ENCODE measurements at regions not wholly inside any gene's neighbourhood (a gene's known extent, or its start where the extent isn't known, plus 50 kb on each side); places are given as distances from the start of the nearest gene placed in this dataset.

DNA sequence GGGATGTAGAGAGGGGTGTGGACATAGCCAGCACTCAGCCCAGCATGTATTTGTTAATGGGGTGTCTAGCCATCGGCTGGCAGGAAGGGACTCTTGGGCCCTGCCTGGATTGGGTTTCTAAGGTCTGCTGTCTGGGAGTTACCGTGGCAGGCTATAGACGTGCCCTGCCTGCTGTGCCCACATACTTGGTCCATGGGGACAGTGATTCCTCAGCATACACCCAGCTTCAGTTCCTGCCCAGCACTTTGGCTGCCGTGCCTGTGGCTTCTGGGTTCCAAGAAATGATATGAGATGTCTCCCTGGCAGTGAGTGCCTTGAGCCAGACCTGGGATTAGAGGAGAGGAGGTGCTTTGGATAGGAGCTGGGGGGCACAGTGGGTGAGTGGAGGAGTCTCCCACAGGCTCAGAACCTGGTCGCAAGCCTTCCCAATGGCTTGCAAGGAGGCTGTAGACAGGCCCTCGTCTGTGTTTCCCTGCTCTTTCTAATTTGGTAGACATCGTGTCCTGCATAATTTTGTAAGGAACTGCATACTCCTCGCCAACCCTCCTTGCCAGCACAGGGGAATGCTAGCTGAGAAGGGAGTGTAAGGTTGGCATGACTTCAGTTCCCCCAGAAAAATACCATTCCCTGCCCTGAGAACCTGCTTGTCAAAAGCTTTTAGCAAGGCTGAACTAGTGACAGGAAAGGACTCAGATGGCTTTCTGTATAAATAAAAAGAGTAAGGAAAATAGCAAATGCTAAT, 287.9 kb downstream of the ZSWIM6 start:
- DNase-seq: no peak
- no peaks in the 10 kb centered on the region for H3K36me3 ChIP-seq (ENCODE audit: control insufficient read depth in 1 of 2, insufficient read depth in 2 of 2, low read length in 1 of 2)
- no peaks in the 10 kb centered on the region for H3K4me1 ChIP-seq (ENCODE audit: control insufficient read depth in 1 of 2, insufficient read depth in 2 of 2, low read length in 2 of 2)
- H3K9me3 ChIP-seq (ENCODE audit: control insufficient read depth, low read length): no peaks in the 10 kb centered on the region
- 13 to 17% methylated on average over 8 of the region's 8 CpGs for WGBS, 2 donors
- no peaks in the 10 kb centered on the region for H3K27me3 ChIP-seq (ENCODE audit: control insufficient read depth in 1 of 2, insufficient read depth in 2 of 2, low read length in 1 of 2)
- no peak for ATAC-seq (ENCODE audit: low FRiP score)
- intact Hi-C loops (cut with DNase I): loop anchor here (10.0 kb wide), 2 partner anchors 285 to 455 kb away; partner anchors contain the start of genes SMIM15 (in 1 of the 2) and ZSWIM6 (in 1 of the 2)
- H3K4me3 ChIP-seq (ENCODE audit: low read length in 2 of 2): no peak overlapping the region
- peak overlapping the region in 1 of 2 donors; percentile 66 for H3K27ac ChIP-seq (ENCODE audit: low read depth in 1 of 2, low read length in 2 of 2)

DNA sequence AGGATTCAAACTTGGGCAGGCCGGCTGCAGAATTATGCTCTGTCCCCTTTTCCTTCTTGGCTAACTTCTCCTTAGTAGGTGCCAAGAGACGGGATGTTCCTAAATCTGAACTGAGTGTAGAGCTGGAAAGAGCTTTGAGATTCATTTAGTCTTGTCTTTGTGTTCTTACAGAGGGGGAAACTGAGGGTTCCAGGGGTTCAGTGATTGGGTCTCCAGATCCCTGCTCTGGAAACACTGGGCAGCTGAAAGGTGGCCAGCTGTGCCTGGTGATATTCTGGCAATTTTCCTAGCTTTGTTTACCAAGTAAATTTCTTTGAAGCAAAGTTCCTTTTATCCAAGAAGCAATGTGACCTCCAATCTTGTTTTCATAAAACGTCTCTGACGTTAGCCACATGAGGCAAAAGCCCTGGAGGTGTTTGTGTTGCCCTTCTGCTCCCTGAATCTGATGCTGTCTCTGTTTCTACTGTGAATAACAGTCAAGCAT, 288.7 kb downstream of the ZSWIM6 start:
- intact Hi-C loops (cut with DNase I): loop anchor here (10.0 kb wide), 2 partner anchors 286 to 456 kb away; partner anchors contain the start of genes SMIM15 (in 1 of the 2) and ZSWIM6 (in 1 of the 2)
- ATAC-seq (ENCODE audit: low FRiP score): no peak
- 10 to 15% methylated on average over 4 of the region's 4 CpGs for WGBS, 2 donors

GRCh38 chr5:61621202-61621650, 289.2 kb downstream of the ZSWIM6 start:
- Histone ChIP-seq H3K4me3 (ENCODE audit: low read length in 2 of 2) (no peak overlapping the region), H3K27me3 (ENCODE audit: control insufficient read depth in 1 of 2, insufficient read depth in 2 of 2, low read length in 1 of 2) (no peaks in the 10 kb centered on the region), H3K9me3 (ENCODE audit: control insufficient read depth, low read length) (no peaks in the 10 kb centered on the region), H3K4me1 (ENCODE audit: control insufficient read depth in 1 of 2, insufficient read depth in 2 of 2, low read length in 2 of 2) (no peaks in the 10 kb centered on the region), H3K36me3 (ENCODE audit: control insufficient read depth in 1 of 2, insufficient read depth in 2 of 2, low read length in 1 of 2) (no peaks in the 10 kb centered on the region), H3K27ac (ENCODE audit: low read depth in 1 of 2, low read length in 2 of 2) (no peak overlapping the region)
- no peak for DNase-seq
- no peak for ATAC-seq (ENCODE audit: low FRiP score)
- WGBS, 2 donors: 84 to 85% methylated on average over 7 of the region's 7 CpGs
- intact Hi-C loops (cut with DNase I): loop anchor here (10.0 kb wide), 2 partner anchors 286 to 456 kb away; partner anchors contain the start of genes SMIM15 (in 1 of the 2) and ZSWIM6 (in 1 of the 2)

More for the DNA sequence above, 288.7 kb downstream of the ZSWIM6 start:
- H3K27ac ChIP-seq (ENCODE audit: low read depth in 1 of 2, low read length in 2 of 2): no peak overlapping the region
- no peaks in the 10 kb centered on the region for H3K4me1 ChIP-seq (ENCODE audit: control insufficient read depth in 1 of 2, insufficient read depth in 2 of 2, low read length in 2 of 2)
- H3K27me3 ChIP-seq (ENCODE audit: control insufficient read depth in 1 of 2, insufficient read depth in 2 of 2, low read length in 1 of 2): no peaks in the 10 kb centered on the region
- no peaks in the 10 kb centered on the region for H3K36me3 ChIP-seq (ENCODE audit: control insufficient read depth in 1 of 2, insufficient read depth in 2 of 2, low read length in 1 of 2)
- DNase-seq: no peak
- H3K4me3 ChIP-seq (ENCODE audit: low read length in 2 of 2): no peak overlapping the region
- H3K9me3 ChIP-seq (ENCODE audit: control insufficient read depth, low read length): no peaks in the 10 kb centered on the region

DNA sequence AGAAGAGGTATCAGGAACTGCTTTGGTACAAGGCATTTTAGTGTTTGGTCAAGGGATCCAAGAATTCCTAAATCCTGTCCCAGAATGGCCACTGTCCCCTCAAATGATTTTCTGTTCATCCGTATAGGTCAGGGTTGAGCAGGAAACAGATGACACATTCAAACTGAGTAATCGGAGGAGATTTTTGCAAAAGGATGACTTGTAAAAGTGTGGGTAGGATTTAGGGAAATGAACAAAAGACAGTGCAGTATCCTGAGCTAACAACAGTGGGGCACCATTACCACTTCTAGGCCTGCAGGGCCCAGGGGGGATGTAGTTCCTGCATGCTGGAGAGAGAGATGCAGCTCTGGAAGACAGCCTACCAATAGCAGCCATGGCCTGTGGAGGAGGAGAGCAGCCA, 290.1 kb downstream of the ZSWIM6 start:
- 96 to 97% methylated on average over 2 of the region's 2 CpGs for WGBS, 2 donors
- ATAC-seq (ENCODE audit: low FRiP score) (no peak), DNase-seq (no peak)
- Histone ChIP-seq H3K27me3 (ENCODE audit: control insufficient read depth in 1 of 2, insufficient read depth in 2 of 2, low read length in 1 of 2) (no peaks in the 10 kb centered on the region), H3K36me3 (ENCODE audit: control insufficient read depth in 1 of 2, insufficient read depth in 2 of 2, low read length in 1 of 2) (no peaks in the 10 kb centered on the region), H3K4me1 (ENCODE audit: control insufficient read depth in 1 of 2, insufficient read depth in 2 of 2, low read length in 2 of 2) (no peaks in the 10 kb centered on the region), H3K9me3 (ENCODE audit: control insufficient read depth, low read length) (no peaks in the 10 kb centered on the region), H3K4me3 (ENCODE audit: low read length in 2 of 2) (no peak overlapping the region), H3K27ac (ENCODE audit: low read depth in 1 of 2, low read length in 2 of 2) (no peak overlapping the region)
- intact Hi-C loops (cut with DNase I): loop anchor here (10.0 kb wide), 2 partner anchors 287 to 457 kb away; partner anchors contain the start of genes SMIM15 (in 1 of the 2) and ZSWIM6 (in 1 of the 2)

GRCh38 chr5:61623401-61624069, 291.5 kb downstream of the ZSWIM6 start:
- H3K27ac ChIP-seq (ENCODE audit: low read depth in 1 of 2, low read length in 2 of 2): no peak overlapping the region
- intact Hi-C loops (cut with DNase I): loop anchor here (10.0 kb wide), 2 partner anchors 289 to 459 kb away; partner anchors contain the start of genes SMIM15 (in 1 of the 2) and ZSWIM6 (in 1 of the 2)
- DNase-seq: no peak
- no peaks in the 10 kb centered on the region for H3K4me1 ChIP-seq (ENCODE audit: control insufficient read depth in 1 of 2, insufficient read depth in 2 of 2, low read length in 2 of 2)
- no peaks in the 10 kb centered on the region for H3K9me3 ChIP-seq (ENCODE audit: control insufficient read depth, low read length)
- WGBS, 2 donors: 97% methylated on average over 5 of the region's 5 CpGs
- no peaks in the 10 kb centered on the region for H3K27me3 ChIP-seq (ENCODE audit: control insufficient read depth in 1 of 2, insufficient read depth in 2 of 2, low read length in 1 of 2)
- no peak for ATAC-seq (ENCODE audit: low FRiP score)
- no peaks in the 10 kb centered on the region for H3K36me3 ChIP-seq (ENCODE audit: control insufficient read depth in 1 of 2, insufficient read depth in 2 of 2, low read length in 1 of 2)
- no peak overlapping the region for H3K4me3 ChIP-seq (ENCODE audit: low read length in 2 of 2)

DNA sequence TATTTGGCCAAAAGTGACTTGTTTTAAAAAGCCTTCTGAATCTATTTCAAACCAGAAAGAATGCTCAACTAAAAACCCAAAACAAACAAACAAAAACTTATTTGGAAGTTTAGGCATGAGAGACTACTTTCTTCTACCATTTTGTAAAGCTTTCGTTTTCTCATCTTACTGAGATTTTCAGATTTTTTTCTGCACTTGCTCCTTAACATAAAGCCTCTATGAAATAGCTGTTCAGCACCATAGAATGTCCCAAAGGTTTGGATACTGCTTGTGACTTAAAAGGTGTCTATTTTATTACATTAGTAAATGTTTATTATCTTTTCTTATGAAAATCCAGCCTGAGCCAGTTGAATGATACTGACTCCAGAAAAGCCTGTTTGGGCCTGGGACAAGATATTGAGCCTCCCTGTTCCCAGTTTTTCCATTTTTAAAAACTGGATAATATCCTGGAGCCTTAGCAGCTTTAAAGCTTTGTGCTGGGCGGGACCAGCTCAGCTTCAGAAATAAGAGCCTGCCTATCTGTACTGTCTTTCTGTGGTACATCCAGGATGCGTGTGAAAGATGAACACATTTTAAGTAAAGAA, 292.6 kb downstream of the ZSWIM6 start:
- no peak for DNase-seq
- intact Hi-C loops (cut with DNase I): loop anchor here (5.0 to 10.0 kb wide), 3 partner anchors 290 to 460 kb away; partner anchors contain the start of genes ZSWIM6 (in 2 of the 2) and SMIM15 (in 1 of the 2)
- Histone ChIP-seq H3K27me3 (ENCODE audit: control insufficient read depth in 1 of 2, insufficient read depth in 2 of 2, low read length in 1 of 2) (no peaks in the 10 kb centered on the region), H3K36me3 (ENCODE audit: control insufficient read depth in 1 of 2, insufficient read depth in 2 of 2, low read length in 1 of 2) (no peaks in the 10 kb centered on the region), H3K27ac (ENCODE audit: low read depth in 1 of 2, low read length in 2 of 2) (no peak overlapping the region), H3K4me3 (ENCODE audit: low read length in 2 of 2) (no peak overlapping the region), H3K4me1 (ENCODE audit: control insufficient read depth in 1 of 2, insufficient read depth in 2 of 2, low read length in 2 of 2) (no peaks in the 10 kb centered on the region), H3K9me3 (ENCODE audit: control insufficient read depth, low read length) (no peaks in the 10 kb centered on the region)
- 91 to 94% methylated on average over 3 of the region's 3 CpGs for WGBS, 2 donors
- ATAC-seq (ENCODE audit: low FRiP score): no peak

DNA sequence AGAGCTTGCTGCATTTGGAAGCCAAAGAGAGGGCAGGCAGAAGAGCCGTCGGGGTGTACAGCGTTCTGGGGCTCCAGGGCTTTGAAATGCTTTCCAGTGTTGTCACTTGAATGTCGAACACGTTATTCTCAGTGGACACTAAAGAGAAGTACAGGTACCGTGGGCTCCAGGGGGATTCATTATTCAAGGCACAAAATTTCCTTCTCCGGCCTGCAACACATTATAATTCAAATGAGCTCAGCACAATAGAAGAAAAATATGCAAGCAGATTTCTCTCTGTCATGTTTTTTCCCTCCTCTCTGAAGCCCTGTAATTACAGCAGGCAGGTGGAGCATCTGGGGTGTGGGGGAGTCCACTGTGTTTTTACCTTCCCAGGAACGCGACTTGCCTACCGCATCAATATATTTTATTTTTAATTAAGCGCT, 293.1 kb downstream of the ZSWIM6 start:
- no peaks in the 10 kb centered on the region for H3K4me1 ChIP-seq (ENCODE audit: control insufficient read depth in 1 of 2, insufficient read depth in 2 of 2, low read length in 2 of 2)
- 66 to 67% methylated on average over 11 of the region's 11 CpGs for WGBS, 2 donors
- H3K4me3 ChIP-seq (ENCODE audit: low read length in 2 of 2): peak overlapping the region in 1 of 2 donors; percentile 53
- H3K36me3 ChIP-seq (ENCODE audit: control insufficient read depth in 1 of 2, insufficient read depth in 2 of 2, low read length in 1 of 2): no peaks in the 10 kb centered on the region
- H3K27me3 ChIP-seq (ENCODE audit: control insufficient read depth in 1 of 2, insufficient read depth in 2 of 2, low read length in 1 of 2): no peaks in the 10 kb centered on the region
- H3K9me3 ChIP-seq (ENCODE audit: control insufficient read depth, low read length): no peaks in the 10 kb centered on the region
- intact Hi-C loops (cut with DNase I): loop anchor here (5.0 to 10.0 kb wide), 3 partner anchors 290 to 460 kb away; partner anchors contain the start of genes ZSWIM6 (in 2 of the 2) and SMIM15 (in 1 of the 2)
- DNase-seq (no peak), ATAC-seq (ENCODE audit: low FRiP score) (no peak)
- H3K27ac ChIP-seq (ENCODE audit: low read depth in 1 of 2, low read length in 2 of 2): no peak overlapping the region
